AG08396 (cell line): ENCODE measurements at regions not wholly inside any gene's neighbourhood (a gene's known extent, or its start where the extent isn't known, plus 50 kb on each side); places are given as distances from the start of the nearest gene placed in this dataset.
"Not testable (repeated sequence)": the region's sequence is repeated elsewhere in the genome, so short reads cannot be mapped to it uniquely, and the experiment has no call there.

Source experiments
- DNase-seq: peaks from one replicate; pipeline ENCODE4 v3.0.0; 2012; ENCODE audit warnings: low spot score, mixed read lengths

GRCh38 chr2:201568217-201568820, 75.0 kb downstream of the TMEM237 start:
- DNase-seq = no peak

GRCh38 chr2:201559067-201559710, 84.1 kb downstream of the TMEM237 start:
- no peak for DNase-seq

GRCh38 chr2:201558665-201559064, 84.6 kb downstream of the TMEM237 start:
- no peak for DNase-seq

GRCh38 chr2:201558232-201558631, 85.1 kb downstream of the TMEM237 start:
- no peak for DNase-seq

- no peak for DNase-seq
Measured at GRCh38 chr2:201551901-201552300, 91.4 kb downstream of the TMEM237 start.

- DNase-seq = no peak
Measured at GRCh38 chr2:201546576-201546975, 95.0 kb downstream of the STRADB start.

- DNase-seq = no peak
Measured at GRCh38 chr2:201542291-201542690, 90.8 kb downstream of the STRADB start.

- DNase-seq = not testable (repeated sequence)
Measured at GRCh38 chr2:201539271-201539670, 87.7 kb downstream of the STRADB start.

GRCh38 chr2:201538025-201538424, 86.5 kb downstream of the STRADB start:
- no peak for DNase-seq

- DNase-seq = no peak
Measured at GRCh38 chr2:201536754-201537153, 85.2 kb downstream of the STRADB start.

- no peak for DNase-seq
Measured at GRCh38 chr2:201536046-201536445, 84.5 kb downstream of the STRADB start.

GRCh38 chr2:201532686-201533304, 81.3 kb downstream of the STRADB start:
- DNase-seq = peak; percentile 52
